ENCODE measurements at regions not wholly inside any gene's neighbourhood (a gene's known extent, or its start where the extent isn't known, plus 50 kb on each side); places are given as distances from the start of the nearest gene placed in this dataset.

DNA sequence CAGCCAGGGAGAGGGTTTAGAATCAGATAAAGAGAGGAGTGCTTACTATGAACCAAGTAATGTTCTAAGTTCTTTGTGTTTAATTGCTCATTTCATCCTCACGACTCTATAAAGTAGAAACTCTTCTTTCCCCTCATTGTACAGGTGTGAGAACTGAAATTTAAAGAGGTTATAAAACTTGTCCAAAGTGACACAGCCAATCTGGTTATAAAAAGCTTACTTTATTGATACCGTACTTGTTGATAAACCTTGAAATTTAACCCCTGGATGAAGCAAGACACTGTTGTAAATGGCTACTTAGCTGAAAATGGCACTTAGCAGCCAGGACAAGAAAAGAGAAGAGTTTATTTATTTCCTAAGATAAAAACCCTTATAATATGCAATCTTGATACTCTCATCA is 702.4 kb downstream of the KCTD16 start:
- TF ChIP-seq EZH2 (IDR thresholded peaks at IDR 0.05; ENCODE audit: insufficient read depth, poor library complexity, severe bottlenecking) (no peak), EZH2phosphoT487 (IDR thresholded peaks at IDR 0.05; ENCODE audit: insufficient read depth, low read depth) (no peak)
